HG03457 (cell line): ENCODE measurements at regions not wholly inside any gene's neighbourhood (a gene's known extent, or its start where the extent isn't known, plus 50 kb on each side); places are given as distances from the start of the nearest gene placed in this dataset.

Source experiments
- ATAC-seq: cut with Tn5 transposase; IDR thresholded peaks from one replicate; pipeline ENCODE4 v1.9.1; 2021; ENCODE audit warnings: moderate number of reproducible peaks; ENCODE audit not compliant: unreplicated experiment

- ATAC-seq: no peak
These were observed 287.4 kb downstream of the IRX1 start for GRCh38 chr5:3883040-3883439.

GRCh38 chr5:3886524-3887451 lies 291.2 kb downstream of the IRX1 start:
- ATAC-seq: no peak

GRCh38 chr5:3888310-3888709 lies 292.7 kb downstream of the IRX1 start:
- no peak for ATAC-seq

GRCh38 chr5:3889412-3890142 lies 293.9 kb downstream of the IRX1 start:
- ATAC-seq: no peak

DNA sequence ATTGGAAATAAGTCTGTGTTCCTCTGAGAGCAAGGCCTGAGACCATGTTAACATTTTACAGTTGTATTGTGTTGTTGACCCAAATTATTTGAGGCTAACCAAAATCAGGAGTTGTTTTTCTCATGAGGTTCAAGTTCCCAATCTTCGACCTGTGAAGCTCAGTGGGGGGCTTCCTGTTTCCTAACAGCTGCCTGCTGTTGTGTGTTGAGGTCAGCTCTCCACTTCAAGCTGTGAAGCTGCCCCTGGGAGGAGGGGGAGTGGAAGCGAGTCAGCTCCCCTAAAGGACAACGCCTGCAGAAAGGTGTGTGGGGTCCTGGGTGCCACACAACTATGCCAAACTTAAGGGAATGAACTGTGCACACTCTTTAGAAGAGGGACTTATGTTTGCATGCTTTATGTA lies 295.5 kb downstream of the IRX1 start:
- ATAC-seq: no peak

- ATAC-seq: no peak
These were observed 297.9 kb downstream of the IRX1 start for GRCh38 chr5:3893527-3893926.

- no peak for ATAC-seq
These were observed 298.3 kb downstream of the IRX1 start for GRCh38 chr5:3893975-3894374.

DNA sequence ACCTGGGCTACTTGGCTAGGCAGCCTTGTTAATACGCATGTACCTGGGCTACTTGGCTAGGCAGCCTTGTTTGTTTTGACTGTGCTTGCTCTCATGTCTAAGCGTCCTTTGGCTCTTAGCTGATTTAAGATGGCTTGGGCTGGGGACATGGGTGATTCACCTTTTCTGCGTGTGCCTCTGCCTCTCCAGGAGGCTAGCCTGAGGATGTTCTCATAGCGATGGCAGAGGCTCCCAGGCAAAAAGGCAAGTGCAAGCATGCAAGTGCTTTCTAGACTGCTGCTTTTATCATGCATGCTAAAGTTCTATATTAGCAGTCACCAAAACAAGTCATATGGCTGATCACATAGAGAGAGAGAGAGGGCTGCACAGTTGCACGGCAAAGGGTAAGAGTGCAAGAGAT lies 300.5 kb downstream of the IRX1 start:
- no peak for ATAC-seq

DNA sequence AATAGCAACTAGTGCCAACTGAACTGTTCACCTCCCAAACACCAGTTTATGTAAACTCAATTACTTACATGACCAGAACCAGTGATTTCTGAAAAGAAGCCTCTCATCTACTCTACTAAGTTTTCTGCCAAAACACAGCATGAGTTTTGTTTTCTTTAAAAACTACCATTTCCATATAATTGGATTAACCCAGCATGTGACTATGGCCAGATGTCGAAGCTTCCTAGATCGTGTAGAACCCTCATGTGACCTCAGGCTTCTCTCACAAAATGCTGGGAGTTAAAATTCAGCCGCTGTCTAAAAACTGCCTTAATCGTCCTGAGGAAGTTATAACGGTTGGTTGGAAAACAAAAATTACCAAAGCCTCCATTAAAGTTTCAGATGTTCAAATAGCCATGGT lies 303.5 kb downstream of the IRX1 start:
- ATAC-seq: no peak

- no peak for ATAC-seq
These were observed 309.0 kb downstream of the IRX1 start for GRCh38 chr5:3904584-3904983.

GRCh38 chr5:3905031-3905430 lies 309.4 kb downstream of the IRX1 start:
- ATAC-seq: no peak

DNA sequence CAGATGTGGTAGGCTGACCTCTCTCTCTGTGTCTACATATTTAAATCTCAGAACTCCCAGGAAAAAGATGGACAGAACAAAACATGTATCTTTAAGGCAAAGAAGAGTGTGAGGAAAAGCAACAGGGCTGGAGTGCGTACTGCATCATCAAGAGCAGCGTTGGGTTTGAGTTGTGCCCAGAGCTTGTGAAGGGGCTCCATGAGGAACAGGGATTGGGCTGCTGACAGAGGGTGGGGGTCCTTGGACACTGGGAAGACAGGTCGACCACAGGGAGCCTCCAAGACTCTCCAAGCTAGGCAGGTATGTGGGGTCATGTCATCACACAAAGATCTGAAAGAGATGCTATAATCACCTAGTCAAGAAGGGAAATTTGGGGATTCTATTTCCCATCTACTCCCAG lies 309.9 kb downstream of the IRX1 start:
- ATAC-seq: no peak

- ATAC-seq: no peak
These were observed 315.5 kb downstream of the IRX1 start for GRCh38 chr5:3911111-3911510.

- no peak for ATAC-seq
These were observed 316.1 kb downstream of the IRX1 start for GRCh38 chr5:3911773-3912172.

DNA sequence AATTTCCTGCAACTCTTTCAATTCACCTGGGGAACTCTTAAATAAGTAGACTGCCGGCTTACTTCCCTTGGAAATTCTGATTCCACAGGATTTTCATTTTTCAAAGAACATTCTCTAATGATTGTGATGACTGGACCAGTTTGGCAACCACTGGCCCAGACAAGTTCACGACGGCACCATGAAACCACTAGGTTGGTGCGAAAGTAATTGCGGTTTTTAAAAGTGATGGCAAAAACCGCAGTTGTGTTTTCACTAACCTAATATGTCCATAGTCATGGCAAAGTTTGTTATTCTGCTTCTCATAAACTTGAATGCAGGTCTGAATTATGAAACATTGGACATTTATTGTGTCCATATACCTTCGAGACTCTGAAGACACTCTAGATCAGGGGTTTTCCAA lies 317.2 kb downstream of the IRX1 start:
- no peak for ATAC-seq

- ATAC-seq: no peak
These were observed 317.6 kb downstream of the IRX1 start for GRCh38 chr5:3913279-3913678.

- no peak for ATAC-seq
These were observed 329.4 kb downstream of the IRX1 start for GRCh38 chr5:3925022-3925421.

- no peak for ATAC-seq
These were observed 330.3 kb downstream of the IRX1 start for GRCh38 chr5:3925935-3926334.

DNA sequence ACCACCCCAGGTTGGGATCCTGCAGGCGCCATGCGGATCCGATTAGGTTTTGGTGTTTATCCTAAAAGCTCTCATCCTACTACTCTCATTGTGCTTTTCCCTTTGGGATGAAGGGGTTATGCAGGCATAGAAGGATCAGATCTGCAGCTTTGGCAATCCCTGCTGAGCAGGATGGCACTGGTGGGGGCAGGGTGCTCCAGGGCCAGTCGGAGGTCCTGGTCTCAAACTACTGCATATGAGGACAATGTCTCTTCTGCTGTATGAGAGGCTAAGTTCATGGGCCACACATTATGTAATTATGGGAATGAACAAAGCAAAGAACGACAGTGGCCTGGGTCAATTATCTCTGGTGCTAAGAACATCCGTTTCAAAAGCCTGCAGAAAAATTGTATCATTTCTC lies 334.2 kb downstream of the IRX1 start:
- ATAC-seq: no peak

DNA sequence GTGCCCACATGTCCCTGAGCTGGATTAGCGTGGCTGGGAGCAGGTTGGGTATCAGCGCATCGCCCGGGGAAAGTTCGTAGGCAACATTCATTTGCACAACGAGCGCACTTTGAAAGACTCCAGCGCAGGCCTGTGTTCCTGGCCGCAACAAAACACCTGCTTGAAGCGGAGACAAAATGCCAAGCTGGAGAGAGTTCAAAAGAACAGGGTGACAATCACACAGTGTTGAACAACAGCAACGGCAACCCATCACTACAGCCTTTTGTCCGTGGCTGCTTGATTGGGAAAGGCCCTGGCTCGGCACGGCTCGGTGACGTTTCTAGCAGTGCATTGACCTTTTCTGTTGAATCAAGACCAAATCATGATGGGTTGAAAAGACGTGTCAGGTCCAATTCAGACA lies 336.3 kb downstream of the IRX1 start:
- no peak for ATAC-seq

DNA sequence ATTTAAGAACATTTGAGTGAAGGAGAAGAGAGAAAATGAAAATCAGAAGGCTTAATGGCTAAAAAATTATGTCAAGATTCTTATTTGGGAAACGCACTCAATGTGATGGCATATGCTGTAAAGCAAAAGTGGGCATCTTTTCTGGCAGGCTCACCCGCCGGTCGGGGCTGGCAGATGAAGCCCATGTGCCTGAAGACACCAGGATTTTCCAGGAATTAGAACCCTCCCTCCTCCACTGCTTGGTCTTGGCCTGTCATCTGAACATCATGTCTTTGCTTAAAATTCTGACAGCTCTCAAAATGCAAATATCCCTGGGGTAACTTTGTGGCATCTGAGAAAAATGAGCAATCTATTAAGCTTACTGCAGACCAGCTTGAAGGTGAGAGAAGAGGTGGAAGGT lies 337.9 kb downstream of the IRX1 start:
- no peak for ATAC-seq

- ATAC-seq: no peak
These were observed 338.3 kb downstream of the IRX1 start for GRCh38 chr5:3933966-3934365.
